PC-9 (cell line): ENCODE measurements at regions not wholly inside any gene's neighbourhood (a gene's known extent, or its start where the extent isn't known, plus 50 kb on each side); places are given as distances from the start of the nearest gene placed in this dataset.

Experiments
- BruUV-seq: library from RNA; stranded (reverse); fragments of 400-500 nt; replicated peaks from 2 replicates; lab custom pipeline; 2021; lab: Mats Ljungman, UMichigan
- CTCF ChIA-PET: fragments of 300-600 bp; sonication (Branson Sonifier 250); formaldehyde crosslinking; loops from one replicate; lab custom pipeline; 2022; ENCODE audit warnings: antibody characterized with exemption; lab: Charles Lee
- POLR2A ChIA-PET: fragments of 300-600 bp; sonication (Branson Sonifier 250); formaldehyde crosslinking; loops from one replicate; lab custom pipeline; 2022; ENCODE audit warnings: antibody characterized with exemption; ENCODE audit not compliant: unreplicated experiment; lab: Charles Lee
- DNase-seq, 2 experiments: peaks; one replicate each; pipeline versions ENCODE4 v3.0.0 to v3.0.0-alpha.2; 2015 to 2022; ENCODE audit warnings: mixed read lengths in 1 of 2
- H2AFZ ChIP-seq: fragments of 200-600 bp; sonication (generic); 2 replicates; pipeline ENCODE4 v1.8.1; 2017; ENCODE audit warnings: antibody characterized with exemption
- H3F3A ChIP-seq: fragments of 200-600 bp; sonication (generic); 2 replicates; pipeline ENCODE4 v1.8.1; 2017; ENCODE audit warnings: antibody characterized with exemption, mild to moderate bottlenecking, low read depth; ENCODE audit not compliant: insufficient read depth
- H3K27ac ChIP-seq: fragments of 200-600 bp; sonication (generic); 2 replicates; pipeline ENCODE4 v1.6.1; 2016; ENCODE audit warnings: mixed run types
- H3K27me3 ChIP-seq: fragments of 200-600 bp; sonication (generic); 2 replicates; pipeline ENCODE4 v1.6.1; 2016; ENCODE audit warnings: low read depth, mixed run types; ENCODE audit not compliant: insufficient read depth
- H3K36me3 ChIP-seq: fragments of 200-600 bp; sonication (generic); 2 replicates; pipeline ENCODE4 v1.6.1; 2016; ENCODE audit warnings: low read depth, mixed run types
- H3K4me1 ChIP-seq: fragments of 200-600 bp; sonication (generic); replicated peaks from 2 replicates; pipeline ENCODE4 v1.6.1; 2016; ENCODE audit warnings: mixed run types; ENCODE audit not compliant: insufficient read depth
- H3K4me2 ChIP-seq: fragments of 200-600 bp; sonication (generic); 2 replicates; pipeline ENCODE4 v1.6.1; 2017; ENCODE audit warnings: mixed run types
- H3K4me3 ChIP-seq: fragments of 200-600 bp; sonication (generic); 2 replicates; pipeline ENCODE4 v1.6.1; 2016; ENCODE audit warnings: mixed run types
- H3K79me2 ChIP-seq: fragments of 200-600 bp; sonication (generic); 2 replicates; pipeline ENCODE4 v1.6.1; 2017; ENCODE audit warnings: low read depth, mixed run types
- H3K9me2 ChIP-seq: fragments of 200-600 bp; sonication (generic); 2 replicates; pipeline ENCODE4 v1.8.1; 2017; ENCODE audit warnings: mild to moderate bottlenecking; ENCODE audit not compliant: insufficient read depth
- H3K9me3 ChIP-seq: fragments of 200-600 bp; sonication (generic); 2 replicates; pipeline ENCODE4 v1.8.1; 2016; ENCODE audit warnings: low read depth; ENCODE audit not compliant: insufficient read depth
- H4K20me1 ChIP-seq: fragments of 200-600 bp; sonication (generic); 2 replicates; pipeline ENCODE4 v1.8.1; 2017; ENCODE audit not compliant: insufficient read depth
- CTCF ChIP-seq: fragments of 200-600 bp; sonication (generic); conservative IDR thresholded peaks from 2 replicates; pipeline ENCODE4 v1.6.1; 2017; ENCODE audit warnings: mixed run types, antibody characterized with exemption, mild to moderate bottlenecking, moderate library complexity
- EZH2 ChIP-seq: fragments of 200-600 bp; sonication (generic); IDR thresholded peaks from 2 replicates; pipeline ENCODE4 v1.8.0; 2017; ENCODE audit warnings: antibody characterized with exemption, low read depth
- intact Hi-C: fragments of 100-400 bp; cut with micrococcal nuclease; formaldehyde crosslinking; loops from one replicate; pipeline ENCODE4 v1.10.0; 2022; ENCODE audit not compliant: unreplicated experiment

GRCh38 chr18:2009942-2010697 is 561.2 kb downstream of the METTL4 start:
- BruUV-seq = no TSS peak
- DNase-seq = no peak
- Histone ChIP-seq H3K27me3 (no peaks in the 10 kb centered on the region), H3K9me2 (no peaks in the 10 kb centered on the region), H3K27ac (no peak overlapping the region), H3K4me3 (no peak overlapping the region), H4K20me1 (no peaks in the 10 kb centered on the region), H2AFZ (no peak overlapping the region), H3K4me1 (no peaks in the 10 kb centered on the region), H3K4me2 (no peak overlapping the region), H3K9me3 (no peaks in the 10 kb centered on the region), H3F3A (no peaks in the 10 kb centered on the region), H3K36me3 (no peaks in the 10 kb centered on the region), H3K79me2 (no peaks in the 10 kb centered on the region)
- ChIA-PET POLR2A (no interaction called here), CTCF (no interaction called here)
- intact Hi-C loops = no loop called here
- TF ChIP-seq EZH2 (no peak), CTCF (no peak)

GRCh38 chr18:2027016-2027415 is 544.3 kb downstream of the METTL4 start:
- H3K9me2 ChIP-seq = peaks cover 5% of the 10 kb centered on the region; the same call in 1 of the 2 replicates
- no peaks in the 10 kb centered on the region for H3K36me3 ChIP-seq
- no peak overlapping the region for H3K27ac ChIP-seq
- ChIA-PET POLR2A (no interaction called here), CTCF (interaction anchor here (0.7 kb wide), 1 partner anchor 157 kb away, joined by 3 read pairs; no protein-coding TSS in a partner anchor)
- no peaks in the 10 kb centered on the region for H3K79me2 ChIP-seq
- intact Hi-C loops = no loop called here
- H3F3A ChIP-seq = no peaks in the 10 kb centered on the region
- no TSS peak for BruUV-seq
- no peak overlapping the region for H2AFZ ChIP-seq
- H3K9me3 ChIP-seq = no peaks in the 10 kb centered on the region
- H3K4me2 ChIP-seq = no peak overlapping the region
- no peaks in the 10 kb centered on the region for H3K27me3 ChIP-seq
- no peak overlapping the region for H3K4me3 ChIP-seq
- no peaks in the 10 kb centered on the region; the same call in 1 of the 2 replicates for H3K4me1 ChIP-seq
- no peak for TF ChIP-seq CTCF
- no peak for TF ChIP-seq EZH2
- no peaks in the 10 kb centered on the region for H4K20me1 ChIP-seq
- no peak for DNase-seq

GRCh38 chr18:2027756-2028155 is 543.5 kb downstream of the METTL4 start:
- Histone ChIP-seq H3K27ac (no peak overlapping the region), H3F3A (no peaks in the 10 kb centered on the region), H3K79me2 (no peaks in the 10 kb centered on the region), H4K20me1 (no peaks in the 10 kb centered on the region), H3K9me3 (no peaks in the 10 kb centered on the region), H3K9me2 (no peaks in the 10 kb centered on the region), H3K4me3 (no peak overlapping the region), H3K4me2 (no peak overlapping the region), H3K36me3 (no peaks in the 10 kb centered on the region), H2AFZ (no peak overlapping the region), H3K27me3 (no peaks in the 10 kb centered on the region), H3K4me1 (no peaks in the 10 kb centered on the region; the same call in 1 of the 2 replicates)
- intact Hi-C loops = no loop called here
- POLR2A ChIA-PET = no interaction called here
- no peak for DNase-seq
- no TSS peak for BruUV-seq
- CTCF ChIA-PET = no interaction called here
- TF ChIP-seq EZH2 = no peak
- no peak for TF ChIP-seq CTCF
